HUES48 (cell line): ENCODE measurements at regions not wholly inside any gene's neighbourhood (a gene's known extent, or its start where the extent isn't known, plus 50 kb on each side); places are given as distances from the start of the nearest gene placed in this dataset.

Source experiments
- H3K27ac ChIP-seq: one replicate; pipeline ENCODE4 v1.7.0; 2013; ENCODE audit warnings: low read depth, low read length, inconsistent platforms
- H3K27me3 ChIP-seq: 2 replicates; pipeline ENCODE4 v1.6.1; 2013; ENCODE audit warnings: mild to moderate bottlenecking, low read length; ENCODE audit not compliant: control insufficient read depth, insufficient read depth
- H3K36me3 ChIP-seq: 2 replicates; pipeline ENCODE4 v1.6.1; 2013; ENCODE audit warnings: low read length; ENCODE audit not compliant: control insufficient read depth, insufficient read depth
- H3K4me1 ChIP-seq: 2 replicates; pipeline ENCODE4 v1.6.1; 2013; ENCODE audit warnings: mild to moderate bottlenecking, low read length; ENCODE audit not compliant: control insufficient read depth, insufficient read depth
- H3K4me3 ChIP-seq: 2 replicates; pipeline ENCODE4 v1.5.1; 2013; ENCODE audit warnings: mild to moderate bottlenecking, low read depth, low read length
- H3K9ac ChIP-seq: 2 replicates; pipeline ENCODE4 v1.6.1; 2013; ENCODE audit warnings: mild to moderate bottlenecking, low read depth, low read length, moderate library complexity
- H3K9me3 ChIP-seq: 2 replicates; pipeline ENCODE4 v1.6.1; 2013; ENCODE audit warnings: low read length; ENCODE audit not compliant: control insufficient read depth, insufficient read depth

DNA sequence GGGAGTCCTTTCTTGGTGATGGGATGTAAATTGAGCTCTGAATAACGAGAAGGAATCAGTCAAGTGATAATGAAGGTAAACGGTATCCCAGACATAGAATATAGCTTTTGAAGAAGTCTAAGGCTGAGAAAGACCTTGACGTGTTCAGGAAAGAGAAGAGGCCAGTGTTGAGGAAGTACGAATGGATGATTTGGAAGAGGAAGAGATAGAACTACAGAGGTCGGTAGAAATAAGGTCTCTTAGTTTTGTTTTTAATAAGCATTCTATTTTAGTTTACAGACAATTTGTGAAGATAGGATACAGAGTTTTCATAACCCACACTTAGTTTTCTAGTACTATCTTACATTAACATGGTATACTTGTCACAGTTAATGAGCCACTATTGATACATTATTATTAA, 1598.1 kb downstream of the FAM181B start:
- Histone ChIP-seq H3K27me3 (no peaks in the 10 kb centered on the region), H3K4me3 (no peak overlapping the region), H3K4me1 (no peaks in the 10 kb centered on the region), H3K27ac (no peak overlapping the region), H3K9ac (no peak overlapping the region), H3K36me3 (no peaks in the 10 kb centered on the region), H3K9me3 (no peaks in the 10 kb centered on the region)

DNA sequence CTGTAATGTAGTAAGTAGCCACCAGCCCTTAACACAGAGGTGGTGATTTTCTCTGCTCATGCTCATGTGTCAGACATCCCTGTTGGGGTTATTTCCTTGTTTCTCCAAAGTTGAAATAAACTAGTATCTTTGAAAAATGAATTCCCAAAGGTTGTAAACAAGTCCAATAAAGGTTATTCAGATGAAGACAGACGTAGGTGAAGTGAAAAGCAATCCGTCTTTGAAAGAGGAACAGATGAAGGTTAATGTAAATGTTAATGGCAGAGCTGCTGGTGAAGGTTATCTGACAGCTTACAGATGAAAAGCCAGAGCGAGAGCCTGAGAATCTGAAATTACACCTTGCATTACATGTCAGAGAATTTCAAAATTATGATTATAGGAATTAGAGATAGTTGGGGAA, 1604.0 kb downstream of the FAM181B start:
- Histone ChIP-seq H3K36me3 (no peaks in the 10 kb centered on the region), H3K9ac (no peak overlapping the region), H3K27me3 (no peaks in the 10 kb centered on the region), H3K4me3 (no peak overlapping the region), H3K27ac (no peak overlapping the region), H3K4me1 (no peaks in the 10 kb centered on the region), H3K9me3 (no peaks in the 10 kb centered on the region)

DNA sequence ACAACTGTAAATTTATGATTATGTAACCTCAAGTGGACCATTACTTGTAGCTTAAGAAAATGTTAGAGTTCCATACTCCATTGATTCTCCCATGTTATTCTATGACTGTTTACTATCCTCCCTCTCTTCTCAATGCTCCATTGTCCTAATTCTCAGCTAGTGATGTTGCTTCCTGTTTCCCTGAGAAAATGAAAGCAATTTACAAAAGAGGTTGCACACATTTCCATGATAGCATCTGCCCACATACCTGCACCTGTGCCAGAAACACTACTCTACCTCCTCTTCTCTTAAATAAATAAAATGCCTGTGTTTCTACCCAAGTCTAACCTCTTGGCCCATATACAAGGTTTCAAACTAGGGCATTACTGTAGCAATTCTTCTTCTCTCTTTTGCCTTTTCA, 1620.9 kb downstream of the FAM181B start:
- Histone ChIP-seq H3K36me3 (no peaks in the 10 kb centered on the region), H3K27me3 (no peaks in the 10 kb centered on the region), H3K4me1 (no peaks in the 10 kb centered on the region), H3K27ac (no peak overlapping the region), H3K9me3 (no peaks in the 10 kb centered on the region), H3K9ac (no peak overlapping the region), H3K4me3 (no peak overlapping the region)

DNA sequence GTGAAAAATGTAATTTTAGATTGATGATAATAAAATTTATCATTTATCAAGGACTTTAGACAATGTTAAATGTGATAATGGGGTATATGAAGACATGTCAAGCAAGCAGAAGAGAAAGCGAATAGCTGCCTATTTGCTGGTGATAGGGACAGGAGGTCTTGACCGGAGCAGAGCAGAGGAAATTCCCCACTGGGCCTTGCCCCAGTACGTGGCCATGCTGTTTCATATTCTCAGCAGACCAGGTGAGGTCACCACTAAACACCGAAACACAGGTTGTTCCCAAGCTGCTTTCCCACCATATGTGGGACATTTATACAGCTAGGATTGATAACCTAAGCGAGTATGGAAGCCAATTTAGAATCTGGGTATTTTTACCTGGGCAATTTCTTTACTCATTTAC, 1629.6 kb downstream of the FAM181B start:
- Histone ChIP-seq H3K27ac (no peak overlapping the region), H3K4me3 (no peak overlapping the region), H3K27me3 (no peaks in the 10 kb centered on the region), H3K4me1 (peaks cover 7% of the 10 kb centered on the region; the same call in 1 of the 2 replicates), H3K36me3 (no peaks in the 10 kb centered on the region), H3K9me3 (no peaks in the 10 kb centered on the region), H3K9ac (no peak overlapping the region)

DNA sequence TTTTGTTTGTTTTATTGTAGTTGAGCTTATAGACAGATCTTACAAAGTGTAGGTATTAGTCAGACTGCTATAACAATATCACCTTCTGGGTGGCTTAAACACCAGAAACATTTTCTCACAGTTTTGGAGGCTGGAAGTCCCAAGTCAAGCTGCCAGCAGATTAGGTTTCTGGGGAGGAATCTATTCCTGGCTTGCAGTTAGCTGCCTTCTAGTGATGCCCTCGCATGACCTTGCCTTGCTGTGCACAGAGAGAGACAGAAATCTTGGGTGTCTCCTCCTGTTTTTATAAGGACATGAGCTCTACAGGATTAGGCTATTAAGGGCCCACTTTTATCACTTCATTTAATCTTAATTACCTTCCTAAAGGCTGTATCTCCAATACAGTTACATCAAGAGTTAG, 1635.2 kb downstream of the FAM181B start:
- H3K9me3 ChIP-seq = no peaks in the 10 kb centered on the region
- no peak overlapping the region for H3K27ac ChIP-seq
- H3K4me3 ChIP-seq = no peak overlapping the region
- no peak overlapping the region for H3K9ac ChIP-seq
- no peaks in the 10 kb centered on the region for H3K27me3 ChIP-seq
- no peaks in the 10 kb centered on the region for H3K36me3 ChIP-seq
- H3K4me1 ChIP-seq = no peaks in the 10 kb centered on the region

DNA sequence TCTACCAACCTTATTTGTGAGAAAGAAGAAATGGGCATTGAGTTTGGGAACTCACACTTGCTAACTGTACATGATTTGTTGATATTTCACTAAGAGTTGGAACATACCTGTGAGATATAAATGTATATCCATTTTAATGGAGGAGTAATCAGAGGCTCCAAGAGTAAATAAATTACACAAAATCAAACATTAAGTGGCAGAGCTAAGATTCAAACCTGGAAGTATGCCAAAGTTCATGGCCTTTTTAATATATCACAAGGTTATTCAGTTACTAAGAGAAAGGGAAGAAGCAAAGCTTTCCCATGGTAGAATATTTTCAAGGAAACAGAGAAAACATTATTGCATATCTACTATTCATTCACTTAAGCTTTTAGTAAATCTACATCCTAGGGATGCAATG, 1641.1 kb downstream of the FAM181B start:
- H3K36me3 ChIP-seq = no peaks in the 10 kb centered on the region
- no peaks in the 10 kb centered on the region for H3K27me3 ChIP-seq
- no peak overlapping the region for H3K9ac ChIP-seq
- no peak overlapping the region for H3K27ac ChIP-seq
- no peak overlapping the region for H3K4me3 ChIP-seq
- no peaks in the 10 kb centered on the region for H3K4me1 ChIP-seq
- no peaks in the 10 kb centered on the region for H3K9me3 ChIP-seq

DNA sequence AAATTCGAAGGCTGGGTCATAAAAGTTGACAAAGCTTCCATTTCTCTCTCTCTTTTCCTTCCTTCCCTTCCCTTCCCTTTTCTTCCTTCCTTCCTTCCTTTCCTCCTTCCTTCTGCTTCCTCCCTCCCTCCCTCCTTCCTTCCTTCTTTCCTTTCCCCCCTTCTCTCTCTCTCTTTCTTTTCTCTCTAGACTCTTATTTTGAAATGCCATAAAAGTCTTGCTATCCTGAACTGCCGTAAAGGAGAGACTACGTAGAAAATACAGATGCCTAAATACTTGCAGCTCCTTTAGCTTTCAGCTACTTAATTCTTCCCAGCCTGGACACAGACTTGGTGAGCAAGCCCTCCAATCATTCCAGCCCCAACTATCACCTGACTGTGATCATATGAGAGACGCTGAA, 1644.4 kb downstream of the FAM181B start:
- Histone ChIP-seq H3K27ac (no peak overlapping the region), H3K4me1 (no peaks in the 10 kb centered on the region), H3K4me3 (no peak overlapping the region), H3K27me3 (no peaks in the 10 kb centered on the region), H3K9me3 (no peaks in the 10 kb centered on the region), H3K9ac (no peak overlapping the region), H3K36me3 (no peaks in the 10 kb centered on the region)

DNA sequence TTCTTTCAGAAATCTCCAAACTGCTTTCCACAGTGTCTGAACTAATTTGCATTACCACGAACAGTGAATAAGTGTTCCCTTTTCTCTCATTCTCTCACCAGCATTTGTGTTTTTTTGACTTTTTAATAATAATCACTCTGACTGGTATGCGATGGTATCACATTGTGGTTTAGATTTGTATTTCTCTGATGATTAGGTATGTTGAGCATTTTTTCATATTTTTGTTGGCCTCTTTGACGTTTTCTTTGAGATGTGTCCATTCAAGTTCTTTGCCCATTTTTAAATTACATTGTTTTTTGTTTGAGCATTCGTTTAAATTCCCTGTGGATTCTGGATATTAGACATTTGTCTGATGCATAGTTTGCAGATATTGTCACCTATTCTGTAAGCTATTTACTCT, 1639.6 kb upstream of the TENM4 start:
- H3K27me3 ChIP-seq = no peaks in the 10 kb centered on the region
- H3K9ac ChIP-seq = no peak overlapping the region
- no peaks in the 10 kb centered on the region for H3K36me3 ChIP-seq
- no peak overlapping the region for H3K27ac ChIP-seq
- H3K9me3 ChIP-seq = no peaks in the 10 kb centered on the region
- no peaks in the 10 kb centered on the region for H3K4me1 ChIP-seq
- no peak overlapping the region for H3K4me3 ChIP-seq

DNA sequence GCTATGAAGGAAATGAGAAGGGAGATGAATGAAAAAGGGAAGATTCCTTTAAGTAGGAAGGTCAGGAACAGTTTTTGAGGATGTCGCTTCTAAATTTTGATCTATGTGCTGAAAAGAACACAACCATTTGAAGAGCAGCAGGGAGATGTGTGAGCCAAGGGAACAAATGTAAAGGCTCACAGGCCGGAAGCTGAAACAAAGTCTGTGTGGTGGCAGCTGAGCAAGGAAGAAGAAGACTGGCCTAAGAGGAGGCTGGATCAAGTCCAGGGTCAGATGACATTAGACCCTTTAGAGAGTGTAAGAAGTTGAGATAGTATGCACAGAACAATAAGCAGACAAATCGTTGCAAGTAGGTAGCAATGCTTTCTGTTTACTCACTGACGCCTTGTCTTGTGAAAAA, 1631.4 kb upstream of the TENM4 start:
- H3K9me3 ChIP-seq = no peaks in the 10 kb centered on the region
- H3K27me3 ChIP-seq = no peaks in the 10 kb centered on the region
- H3K9ac ChIP-seq = no peak overlapping the region
- no peak overlapping the region for H3K4me3 ChIP-seq
- H3K36me3 ChIP-seq = no peaks in the 10 kb centered on the region
- H3K27ac ChIP-seq = no peak overlapping the region
- H3K4me1 ChIP-seq = 0 out of 2 replicates have a peak, but pooled peaks cover 3% of the 10 kb centered on the region

DNA sequence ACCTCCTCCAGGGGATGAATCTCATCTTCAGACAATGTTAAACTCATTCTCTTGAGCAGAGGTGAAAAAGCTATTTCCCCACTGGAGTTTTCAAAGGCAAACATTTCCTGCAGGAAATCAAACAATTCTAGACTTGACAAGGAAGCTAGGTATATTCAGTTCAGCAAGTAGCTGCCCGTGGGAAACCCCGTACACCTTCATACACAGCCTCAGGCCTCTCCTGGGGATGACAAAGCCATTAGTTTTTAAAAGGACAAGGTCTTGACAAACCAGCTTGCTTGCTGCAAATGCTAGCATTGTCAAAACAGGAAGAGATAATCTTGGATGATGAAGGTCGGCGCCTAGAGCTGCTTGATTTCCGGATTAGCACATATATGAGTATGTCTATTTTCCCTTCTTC, 1630.8 kb upstream of the TENM4 start:
- Histone ChIP-seq H3K4me3 (no peak overlapping the region), H3K36me3 (no peaks in the 10 kb centered on the region), H3K27me3 (no peaks in the 10 kb centered on the region), H3K9me3 (no peaks in the 10 kb centered on the region), H3K27ac (no peak overlapping the region), H3K9ac (no peak overlapping the region), H3K4me1 (0 out of 2 replicates have a peak, but pooled peaks cover 3% of the 10 kb centered on the region)

DNA sequence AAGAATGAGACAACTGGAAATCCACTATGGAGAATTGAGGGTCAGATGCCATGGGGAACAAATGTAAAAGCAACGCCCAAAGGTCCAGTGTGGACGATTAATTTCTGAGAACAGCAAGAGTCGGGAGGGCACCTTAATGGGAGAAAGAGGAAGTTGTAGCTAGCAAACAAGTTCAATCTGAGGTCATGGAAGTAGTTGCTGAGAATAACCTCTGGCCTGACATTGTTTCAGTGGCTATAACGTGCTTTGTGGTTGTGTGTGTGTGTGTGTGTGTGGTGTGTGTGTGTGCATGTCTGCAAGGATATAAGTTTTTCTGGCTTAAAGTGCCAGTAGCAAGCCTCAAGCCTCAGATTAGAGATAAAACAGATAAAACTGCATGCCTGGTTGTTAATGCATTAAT, 1630.1 kb upstream of the TENM4 start:
- Histone ChIP-seq H3K4me3 (no peak overlapping the region), H3K4me1 (0 out of 2 replicates have a peak, but pooled peaks cover 3% of the 10 kb centered on the region), H3K27ac (no peak overlapping the region), H3K36me3 (no peaks in the 10 kb centered on the region), H3K9me3 (no peaks in the 10 kb centered on the region), H3K9ac (no peak overlapping the region), H3K27me3 (no peaks in the 10 kb centered on the region)

DNA sequence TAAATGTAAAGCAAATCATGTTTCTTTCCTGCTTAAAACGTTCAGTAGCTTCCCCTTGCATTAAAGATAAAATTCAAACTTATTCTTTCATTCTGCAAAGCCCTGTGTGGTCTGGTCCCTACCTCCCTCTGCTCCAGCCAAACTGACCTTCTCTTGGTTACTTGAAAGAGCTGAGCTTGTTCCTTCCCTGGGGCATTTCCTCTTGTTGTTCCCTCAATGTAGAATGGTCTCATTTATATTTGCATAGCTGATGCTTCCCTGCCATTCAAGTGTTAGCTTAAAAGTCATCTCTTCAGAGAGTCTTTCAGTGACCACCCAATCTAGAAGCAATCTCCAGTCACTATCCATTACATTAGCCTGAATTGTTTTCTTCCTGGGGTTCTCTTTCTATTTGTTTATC, 1618.5 kb upstream of the TENM4 start:
- Histone ChIP-seq H3K9ac (no peak overlapping the region), H3K27me3 (no peaks in the 10 kb centered on the region), H3K36me3 (no peaks in the 10 kb centered on the region), H3K4me1 (0 out of 2 replicates have a peak, but pooled peaks cover 3% of the 10 kb centered on the region), H3K4me3 (no peak overlapping the region), H3K9me3 (no peaks in the 10 kb centered on the region), H3K27ac (no peak overlapping the region)
